Smooth muscle cell (in vitro differentiated cells): ENCODE measurements at regions not wholly inside any gene's neighbourhood (a gene's known extent, or its start where the extent isn't known, plus 50 kb on each side); places are given as distances from the start of the nearest gene placed in this dataset.

ENCODE experiments used
- DNase-seq: peaks from one replicate; lab custom pipeline; 2025; ENCODE audit not compliant: unreplicated experiment; lab: John Stamatoyannopoulos, UW
- H2AFZ ChIP-seq: fragments of 200-600 bp; sonication (generic); 2 replicates; pipeline ENCODE4 v1.6.0; 2016; ENCODE audit warnings: antibody characterized with exemption, low read depth, mild to moderate bottlenecking
- H3F3A ChIP-seq: fragments of 200-600 bp; sonication (generic); 2 replicates; pipeline ENCODE4 v1.6.0; 2017; ENCODE audit warnings: antibody characterized with exemption, low read depth
- H3K27ac ChIP-seq: fragments of 200-600 bp; sonication (generic); 2 replicates; pipeline ENCODE4 v1.5.1; 2016; ENCODE audit warnings: low read depth, mild to moderate bottlenecking
- H3K27me3 ChIP-seq: fragments of 200-600 bp; sonication (generic); 2 replicates; pipeline ENCODE4 v1.6.1; 2016; ENCODE audit warnings: low read depth, mild to moderate bottlenecking
- H3K36me3 ChIP-seq: fragments of 200-600 bp; sonication (generic); 2 replicates; pipeline ENCODE4 v1.5.1; 2016; ENCODE audit warnings: low read depth
- H3K4me1 ChIP-seq: fragments of 200-600 bp; sonication (generic); 2 replicates; pipeline ENCODE4 v1.5.1; 2016; ENCODE audit warnings: low read depth
- H3K4me2 ChIP-seq: fragments of 200-600 bp; sonication (generic); 2 replicates; pipeline ENCODE4 v1.6.0; 2016; ENCODE audit warnings: mild to moderate bottlenecking
- H3K4me3 ChIP-seq: fragments of 200-600 bp; sonication (generic); 2 replicates; pipeline ENCODE4 v1.5.1; 2016; ENCODE audit warnings: mild to moderate bottlenecking
- H3K79me2 ChIP-seq: fragments of 200-600 bp; sonication (generic); 2 replicates; pipeline ENCODE4 v1.6.0; 2016; ENCODE audit warnings: low read depth, mild to moderate bottlenecking
- H3K9ac ChIP-seq: fragments of 200-600 bp; sonication (generic); 2 replicates; pipeline ENCODE4 v1.6.0; 2016; ENCODE audit warnings: low read depth
- H3K9me3 ChIP-seq: fragments of 200-600 bp; sonication (generic); replicated peaks from 2 replicates; pipeline ENCODE4 v1.5.1; 2016; ENCODE audit warnings: low read depth
- H4K20me1 ChIP-seq: fragments of 200-600 bp; sonication (generic); 2 replicates; pipeline ENCODE4 v1.6.0; 2016; ENCODE audit warnings: low read depth
- CTCF ChIP-seq: fragments of 200-600 bp; sonication (generic); IDR thresholded peaks from 2 replicates; pipeline ENCODE4 v1.5.1; 2017; ENCODE audit warnings: borderline replicate concordance, mild to moderate bottlenecking, antibody characterized with exemption; ENCODE audit not compliant: insufficient read depth, poor library complexity, severe bottlenecking
- WGBS: methylation state at CpG from one replicate; pipeline ENCODE4 v1.1.7; 2016; ENCODE audit warnings: low lambda C conversion rate; 5-methylcytosine and 5-hydroxymethylcytosine counted together

- DNase-seq, result no peak
- H3K9ac ChIP-seq, result no peak overlapping the region
- no peak overlapping the region for H2AFZ ChIP-seq
- no peaks in the 10 kb centered on the region for H3K9me3 ChIP-seq
- peaks cover 10% of the 10 kb centered on the region for H3K4me1 ChIP-seq
- H3K79me2 ChIP-seq, result no peaks in the 10 kb centered on the region
- no peaks in the 10 kb centered on the region for H4K20me1 ChIP-seq
- H3K4me3 ChIP-seq, result no peak overlapping the region
- no peak overlapping the region for H3K4me2 ChIP-seq
- no peak overlapping the region for H3K27ac ChIP-seq
- H3F3A ChIP-seq, result no peaks in the 10 kb centered on the region
- no peak for TF ChIP-seq CTCF
- H3K36me3 ChIP-seq, result no peaks in the 10 kb centered on the region
- no peaks in the 10 kb centered on the region for H3K27me3 ChIP-seq
These were observed 459.4 kb upstream of the TGFBR2 start for GRCh38 chr3:30146978-30147377.

- 81% methylated on average over 2 of the region's 2 CpGs for WGBS
- TF ChIP-seq CTCF, result no peak
- H4K20me1 ChIP-seq, result no peaks in the 10 kb centered on the region
These were observed 451.5 kb upstream of the TGFBR2 start for GRCh38 chr3:30154853-30155252.

GRCh38 chr3:30155755-30156154 lies 450.6 kb upstream of the TGFBR2 start:
- Histone ChIP-seq H3K27ac (no peak overlapping the region), H3K36me3 (no peaks in the 10 kb centered on the region), H2AFZ (no peak overlapping the region), H3K27me3 (no peaks in the 10 kb centered on the region), H3K4me3 (no peak overlapping the region), H3K9ac (no peak overlapping the region), H3F3A (no peaks in the 10 kb centered on the region), H3K79me2 (no peaks in the 10 kb centered on the region), H4K20me1 (no peaks in the 10 kb centered on the region), H3K4me2 (no peak overlapping the region), H3K4me1 (no peaks in the 10 kb centered on the region), H3K9me3 (no peaks in the 10 kb centered on the region)
- no peak for DNase-seq
- 92% methylated on average over 3 of the region's 3 CpGs for WGBS
- TF ChIP-seq CTCF, result no peak

More at GRCh38 chr3:30154853-30155252, 451.5 kb upstream of the TGFBR2 start:
- H3K4me1 ChIP-seq, result no peaks in the 10 kb centered on the region
- no peak overlapping the region for H2AFZ ChIP-seq
- H3K4me3 ChIP-seq, result no peak overlapping the region
- no peaks in the 10 kb centered on the region for H3K27me3 ChIP-seq
- no peak for DNase-seq
- H3K27ac ChIP-seq, result no peak overlapping the region
- no peaks in the 10 kb centered on the region for H3K9me3 ChIP-seq
- H3K36me3 ChIP-seq, result no peaks in the 10 kb centered on the region
- no peaks in the 10 kb centered on the region for H3F3A ChIP-seq
- no peaks in the 10 kb centered on the region for H3K79me2 ChIP-seq
- no peak overlapping the region for H3K4me2 ChIP-seq
- no peak overlapping the region for H3K9ac ChIP-seq

- TF ChIP-seq CTCF, result no peak
- H2AFZ ChIP-seq, result no peak overlapping the region
- H3K9me3 ChIP-seq, result no peaks in the 10 kb centered on the region
These were observed 449.6 kb upstream of the TGFBR2 start for GRCh38 chr3:30156586-30157498.

More at GRCh38 chr3:30156586-30157498, 449.6 kb upstream of the TGFBR2 start:
- no peaks in the 10 kb centered on the region for H3K36me3 ChIP-seq
- WGBS, result 99% methylated on average over 4 of the region's 4 CpGs
- H3F3A ChIP-seq, result no peaks in the 10 kb centered on the region
- H3K27me3 ChIP-seq, result no peaks in the 10 kb centered on the region
- H3K79me2 ChIP-seq, result no peaks in the 10 kb centered on the region
- H3K4me2 ChIP-seq, result no peak overlapping the region
- DNase-seq, result no peak
- H3K4me1 ChIP-seq, result no peaks in the 10 kb centered on the region
- H4K20me1 ChIP-seq, result no peaks in the 10 kb centered on the region
- no peak overlapping the region for H3K9ac ChIP-seq
- no peak overlapping the region for H3K27ac ChIP-seq
- no peak overlapping the region for H3K4me3 ChIP-seq
